22Rv1 (cell line): ENCODE measurements at regions not wholly inside any gene's neighbourhood (a gene's known extent, or its start where the extent isn't known, plus 50 kb on each side); places are given as distances from the start of the nearest gene placed in this dataset.
"Not testable (repeated sequence)": the region's sequence is repeated elsewhere in the genome, so short reads cannot be mapped to it uniquely, and the experiment has no call there.

Experiments
- H3K27ac ChIP-seq: fragments of 450-650 bp; 2 replicates; pipeline ENCODE4 v1.5.1; 2017
- ZFX ChIP-seq: fragments of 450-650 bp; IDR thresholded peaks from 2 replicates; pipeline ENCODE4 v1.6.1; 2017; ENCODE audit warnings: antibody characterized with exemption, borderline replicate concordance
- TF ChIP-seq, protein P1 (sequence below): fragments of 450-650 bp; IDR thresholded peaks from 2 replicates; pipeline ENCODE4 v1.5.1; 2017; ENCODE audit warnings: mild to moderate bottlenecking

DNA sequence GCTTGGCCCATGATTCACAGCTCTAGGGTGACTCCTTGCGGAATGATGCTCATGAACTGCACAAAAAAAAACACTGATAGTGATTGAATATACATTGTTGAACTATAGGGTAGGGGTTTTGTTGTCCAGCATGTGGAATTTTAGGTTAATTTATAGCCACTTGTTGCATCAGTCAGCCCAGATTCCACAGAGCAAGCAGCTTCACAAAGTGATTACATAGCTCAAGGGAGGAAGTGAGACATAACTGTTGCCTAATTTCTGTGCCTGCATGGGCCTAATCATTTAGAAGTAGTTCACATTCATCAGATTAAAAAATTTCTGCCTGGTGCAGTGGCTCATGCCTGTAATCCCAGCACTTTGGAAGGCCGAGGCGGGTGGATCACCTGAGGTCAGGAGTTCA, 142.2 kb upstream of the ZNF722 start:
- H3K27ac ChIP-seq, result not testable (repeated sequence)

DNA sequence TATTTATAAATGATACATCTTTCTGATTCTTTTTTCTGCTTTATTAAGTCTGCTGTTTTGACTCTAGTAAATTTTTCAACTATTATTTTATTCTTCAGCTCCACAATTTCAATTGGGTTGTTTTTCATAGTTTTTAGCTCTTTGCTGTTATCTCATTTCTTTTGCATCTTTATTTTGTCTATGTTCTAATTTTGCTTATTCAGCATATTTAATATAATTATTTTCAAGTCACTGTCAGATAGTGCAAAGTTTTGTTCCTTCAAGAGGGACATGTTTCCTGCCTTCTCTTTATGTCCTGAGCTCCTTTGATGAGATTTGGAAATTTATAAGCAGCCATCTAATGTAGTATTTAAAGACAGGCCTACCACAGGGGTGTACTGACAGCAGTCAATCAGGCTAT, 131.5 kb upstream of the ZNF722 start:
- TF ChIP-seq, protein P1, sequence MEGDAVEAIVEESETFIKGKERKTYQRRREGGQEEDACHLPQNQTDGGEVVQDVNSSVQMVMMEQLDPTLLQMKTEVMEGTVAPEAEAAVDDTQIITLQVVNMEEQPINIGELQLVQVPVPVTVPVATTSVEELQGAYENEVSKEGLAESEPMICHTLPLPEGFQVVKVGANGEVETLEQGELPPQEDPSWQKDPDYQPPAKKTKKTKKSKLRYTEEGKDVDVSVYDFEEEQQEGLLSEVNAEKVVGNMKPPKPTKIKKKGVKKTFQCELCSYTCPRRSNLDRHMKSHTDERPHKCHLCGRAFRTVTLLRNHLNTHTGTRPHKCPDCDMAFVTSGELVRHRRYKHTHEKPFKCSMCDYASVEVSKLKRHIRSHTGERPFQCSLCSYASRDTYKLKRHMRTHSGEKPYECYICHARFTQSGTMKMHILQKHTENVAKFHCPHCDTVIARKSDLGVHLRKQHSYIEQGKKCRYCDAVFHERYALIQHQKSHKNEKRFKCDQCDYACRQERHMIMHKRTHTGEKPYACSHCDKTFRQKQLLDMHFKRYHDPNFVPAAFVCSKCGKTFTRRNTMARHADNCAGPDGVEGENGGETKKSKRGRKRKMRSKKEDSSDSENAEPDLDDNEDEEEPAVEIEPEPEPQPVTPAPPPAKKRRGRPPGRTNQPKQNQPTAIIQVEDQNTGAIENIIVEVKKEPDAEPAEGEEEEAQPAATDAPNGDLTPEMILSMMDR, result no peak
- no peak for TF ChIP-seq ZFX
- no peak overlapping the region for H3K27ac ChIP-seq

DNA sequence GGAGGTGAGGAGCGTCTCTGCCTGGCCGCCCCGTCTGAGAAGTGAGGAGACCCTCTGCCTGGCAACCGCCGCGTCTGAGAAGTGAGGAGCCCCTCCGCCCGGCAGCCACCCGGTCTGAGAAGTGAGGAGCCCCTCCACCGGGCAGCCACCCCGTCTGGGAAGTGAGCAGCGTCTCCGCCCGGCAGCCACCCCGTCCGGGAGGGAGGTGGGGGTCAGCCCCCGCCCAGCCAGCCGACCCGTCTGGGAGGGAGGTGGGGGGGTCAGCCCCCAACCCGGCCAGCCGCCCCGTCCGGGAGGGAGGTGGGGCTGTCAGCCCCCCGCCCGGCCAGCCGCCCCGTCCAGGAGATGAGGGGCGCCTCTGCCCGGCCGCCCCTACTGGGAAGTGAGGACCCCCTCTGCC, 124.4 kb upstream of the ZNF722 start:
- not testable (repeated sequence) for H3K27ac ChIP-seq

DNA sequence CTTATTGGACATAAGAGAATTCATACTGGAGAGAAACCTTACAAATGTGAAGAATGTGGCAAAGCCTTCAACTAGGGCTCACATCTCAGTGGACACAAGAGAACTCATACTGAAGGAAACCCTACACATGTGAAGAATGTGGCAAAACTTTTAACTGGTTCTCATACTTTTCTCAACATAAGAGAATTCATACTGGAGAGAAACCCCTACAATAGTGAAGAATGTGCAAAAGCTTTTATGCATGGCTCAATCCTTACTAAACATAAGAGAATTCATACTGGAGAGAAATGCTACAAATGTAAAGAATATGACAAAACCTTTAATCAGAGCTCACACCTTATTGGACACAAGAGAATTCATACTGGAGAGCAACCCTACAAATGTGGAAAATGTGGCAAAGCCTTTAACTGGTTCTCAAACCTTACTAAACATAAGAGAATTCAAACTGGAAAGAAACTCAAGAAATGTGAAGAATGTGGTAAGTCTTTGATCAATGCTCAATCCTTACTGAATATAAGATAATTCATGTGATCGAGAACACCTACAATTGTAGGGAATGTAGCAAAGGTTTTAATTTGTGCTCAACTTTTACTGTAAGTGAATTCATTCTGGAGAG, 121.8 kb upstream of the ZNF722 start:
- no peak overlapping the region for H3K27ac ChIP-seq
- TF ChIP-seq ZFX, result no peak
- TF ChIP-seq, protein P1, result no peak

DNA sequence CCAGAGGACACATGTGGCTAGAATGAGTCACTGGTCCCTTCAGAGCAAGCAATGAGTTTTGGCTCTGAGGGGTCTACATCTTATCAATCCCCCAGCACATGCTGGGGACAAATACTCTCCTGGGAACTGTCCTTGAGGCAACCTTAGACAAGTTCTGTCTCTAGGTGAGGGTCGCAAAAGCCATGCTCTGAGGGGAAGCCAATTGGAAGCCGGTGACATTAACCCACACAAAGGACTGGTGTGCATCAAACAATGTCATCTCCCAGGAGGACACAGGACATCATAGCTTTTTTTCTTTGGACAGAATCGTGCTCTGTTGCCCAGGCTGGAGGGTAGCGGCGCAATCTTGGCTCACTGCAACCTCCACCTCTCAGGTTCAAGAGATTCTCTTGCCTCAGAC, 111.6 kb upstream of the ZNF722 start:
- TF ChIP-seq ZFX, result no peak
- TF ChIP-seq, protein P1, result no peak

DNA sequence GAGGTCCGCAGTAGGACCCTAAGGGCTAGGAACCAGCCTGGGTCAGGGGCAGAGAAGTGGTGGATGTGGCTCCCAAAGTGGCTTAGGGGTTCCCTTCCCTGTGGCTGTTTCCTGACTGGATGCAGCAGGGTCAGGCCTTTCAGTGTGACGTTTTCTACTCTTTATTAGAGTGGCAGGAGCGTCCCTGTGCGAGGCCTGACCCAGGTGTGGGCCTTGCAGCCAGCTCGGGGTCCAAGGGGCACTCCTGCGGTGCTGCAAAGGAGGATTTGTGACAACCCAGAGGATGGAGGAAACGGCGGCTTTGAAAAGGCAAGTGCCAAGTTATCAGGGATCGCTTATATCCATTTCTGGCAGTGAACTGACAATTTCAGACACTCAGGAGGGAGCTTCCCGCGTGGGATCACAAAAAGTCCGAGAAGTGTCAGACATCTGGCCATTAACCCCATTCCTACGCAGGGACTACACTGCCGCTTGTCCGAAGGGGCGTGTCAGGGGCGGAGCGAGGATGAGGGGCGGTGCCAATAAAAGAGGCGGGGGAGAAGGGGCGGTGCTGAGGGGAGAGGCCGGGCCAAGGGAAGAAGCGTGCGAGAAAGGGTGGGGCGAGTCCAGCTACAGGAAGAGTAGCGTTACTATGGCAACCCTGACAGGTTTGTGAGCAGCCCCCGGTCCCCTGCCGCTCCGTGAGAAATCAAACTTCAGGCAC, 98.8 kb upstream of the ZNF722 start:
- peak overlapping the region; percentile 36; the same call in 1 of the 2 replicates for H3K27ac ChIP-seq
- TF ChIP-seq, protein P1, result no peak
- TF ChIP-seq ZFX, result no peak

More for the DNA sequence above, 111.6 kb upstream of the ZNF722 start:
- H3K27ac ChIP-seq, result no peak overlapping the region

DNA sequence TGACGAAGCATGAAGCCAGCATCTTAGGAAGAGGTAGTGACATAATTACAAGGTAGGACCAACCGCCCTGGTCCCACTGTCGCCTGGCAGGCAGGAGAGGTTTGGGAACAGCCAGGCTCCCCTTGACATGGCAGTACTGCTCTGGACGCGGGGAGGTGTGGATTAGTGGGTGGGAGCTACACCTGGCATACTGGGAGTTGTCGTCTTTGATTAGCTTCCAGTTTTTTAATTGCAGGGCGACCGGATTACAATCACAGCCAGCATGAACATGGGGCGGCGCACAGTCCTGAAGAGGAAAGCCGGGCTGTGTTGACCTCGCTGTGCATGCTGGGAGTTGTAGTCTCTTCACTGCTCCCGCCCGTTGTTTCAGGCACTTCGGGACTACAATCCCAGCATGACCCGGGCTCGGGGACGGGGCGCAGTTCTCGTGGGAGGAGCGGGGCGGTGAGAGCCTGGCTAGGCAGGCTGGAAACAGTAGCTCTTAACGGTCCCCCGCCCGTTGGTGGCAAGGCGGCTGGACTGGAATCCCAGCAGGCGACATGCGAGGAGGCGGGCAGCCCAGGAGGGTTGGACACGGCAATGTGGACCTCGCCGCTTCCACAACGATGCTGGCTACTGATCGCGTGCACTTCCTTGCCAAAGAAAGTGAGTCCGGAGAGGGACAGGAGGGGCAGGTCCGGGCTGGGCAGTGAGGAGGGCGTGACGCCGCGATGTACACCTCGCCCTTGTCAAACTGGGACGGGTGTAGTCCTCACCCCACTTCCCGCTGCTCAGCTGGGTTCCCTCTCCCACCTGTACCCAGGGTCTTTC, 98.0 kb upstream of the ZNF722 start:
- TF ChIP-seq ZFX, result no peak
- TF ChIP-seq, protein P1, result peak; percentile 23

DNA sequence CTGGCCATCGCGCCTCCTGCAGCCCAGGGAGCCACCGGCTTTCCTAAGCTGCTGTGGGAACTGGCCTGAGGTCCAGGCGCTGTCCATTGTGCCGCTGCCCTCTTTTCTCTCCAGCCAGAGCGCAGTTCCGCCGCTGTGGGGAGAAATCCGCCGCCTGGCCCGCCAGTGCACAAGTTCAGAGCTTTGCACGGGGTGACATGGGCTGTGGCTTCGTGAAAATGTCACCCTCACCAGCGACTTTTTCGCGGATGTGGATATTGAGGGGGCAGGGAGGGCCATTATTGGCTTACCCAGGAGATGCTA, 97.5 kb upstream of the ZNF722 start:
- not testable (repeated sequence) for H3K27ac ChIP-seq

More for the DNA sequence above, 98.0 kb upstream of the ZNF722 start:
- peak overlapping the region; percentile 36; the same call in 1 of the 2 replicates for H3K27ac ChIP-seq
